Mucosa of rectum (tissue), 2 donors: ENCODE measurements at regions not wholly inside any gene's neighbourhood (a gene's known extent, or its start where the extent isn't known, plus 50 kb on each side); places are given as distances from the start of the nearest gene placed in this dataset.

ENCODE experiments used
- H3K27ac ChIP-seq, 2 donors: one replicate each; pipeline ENCODE4 v1.7.0; 2013; ENCODE audit warnings: inconsistent platforms in 2 of 2, low read depth in 2 of 2, low read length in 2 of 2
- H3K27me3 ChIP-seq, 2 donors: one replicate each; pipeline ENCODE4 v1.7.0; 2013; ENCODE audit warnings: low read length in 2 of 2; ENCODE audit not compliant: control insufficient read depth in 2 of 2, insufficient read depth in 2 of 2
- H3K36me3 ChIP-seq, 2 donors: one replicate each; pipeline ENCODE4 v1.7.0; 2013; ENCODE audit warnings: low read length in 2 of 2; ENCODE audit not compliant: control insufficient read depth in 2 of 2, insufficient read depth in 2 of 2
- H3K4me1 ChIP-seq, 2 donors: one replicate each; pipeline ENCODE4 v1.7.0; 2013; ENCODE audit warnings: low read length in 2 of 2, mild to moderate bottlenecking in 1 of 2; ENCODE audit not compliant: control insufficient read depth in 2 of 2, insufficient read depth in 2 of 2
- H3K4me3 ChIP-seq, 2 donors: one replicate each; pipeline ENCODE4 v1.7.0; 2013; ENCODE audit warnings: low read length in 2 of 2
- H3K9ac ChIP-seq, 2 donors: one replicate each; pipeline ENCODE4 v1.7.0; 2013; ENCODE audit warnings: low read length in 2 of 2, low read depth in 1 of 2, mild to moderate bottlenecking in 1 of 2
- H3K9me3 ChIP-seq, 2 donors: one replicate each; pipeline ENCODE4 v1.7.0; 2013; ENCODE audit warnings: low read length in 2 of 2; ENCODE audit not compliant: control insufficient read depth in 2 of 2
- donor health status: healthy.
- donor health status: Normal muscosa, but diverticular disease.

- H3K27me3 ChIP-seq, result no peaks in the 10 kb centered on the region
- H3K9ac ChIP-seq, result no peak overlapping the region
- no peak overlapping the region for H3K27ac ChIP-seq
- H3K36me3 ChIP-seq, result no peaks in the 10 kb centered on the region
- H3K4me3 ChIP-seq, result no peak overlapping the region
- no peaks in the 10 kb centered on the region for H3K9me3 ChIP-seq
- H3K4me1 ChIP-seq, result no peaks in the 10 kb centered on the region
Observed at GRCh38 chr5:159419576-159419975, 89.3 kb upstream of the IL12B start.

GRCh38 chr5:159420940-159421339, 90.7 kb upstream of the IL12B start:
- Histone ChIP-seq H3K4me1 (no peaks in the 10 kb centered on the region), H3K27me3 (no peaks in the 10 kb centered on the region), H3K36me3 (no peaks in the 10 kb centered on the region), H3K9me3 (no peaks in the 10 kb centered on the region), H3K9ac (no peak overlapping the region), H3K27ac (no peak overlapping the region), H3K4me3 (no peak overlapping the region)

- Histone ChIP-seq H3K9ac (no peak overlapping the region), H3K9me3 (no peaks in the 10 kb centered on the region), H3K27ac (no peak overlapping the region), H3K36me3 (no peaks in the 10 kb centered on the region), H3K4me1 (no peaks in the 10 kb centered on the region), H3K27me3 (no peaks in the 10 kb centered on the region), H3K4me3 (no peak overlapping the region)
Observed at GRCh38 chr5:159422361-159422760, 92.1 kb upstream of the IL12B start.

GRCh38 chr5:159422910-159423309, 92.6 kb upstream of the IL12B start:
- no peaks in the 10 kb centered on the region for H3K36me3 ChIP-seq
- no peaks in the 10 kb centered on the region for H3K9me3 ChIP-seq
- no peaks in the 10 kb centered on the region for H3K4me1 ChIP-seq
- no peak overlapping the region for H3K9ac ChIP-seq
- H3K27ac ChIP-seq, result no peak overlapping the region
- H3K4me3 ChIP-seq, result no peak overlapping the region
- H3K27me3 ChIP-seq, result no peaks in the 10 kb centered on the region

GRCh38 chr5:159424123-159424522, 93.8 kb upstream of the IL12B start:
- Histone ChIP-seq H3K27me3 (no peaks in the 10 kb centered on the region), H3K9ac (no peak overlapping the region), H3K27ac (no peak overlapping the region), H3K36me3 (no peaks in the 10 kb centered on the region), H3K4me3 (no peak overlapping the region), H3K4me1 (no peaks in the 10 kb centered on the region), H3K9me3 (no peaks in the 10 kb centered on the region)

GRCh38 chr5:159426694-159427093, 96.4 kb upstream of the IL12B start:
- Histone ChIP-seq H3K4me1 (no peaks in the 10 kb centered on the region), H3K27ac (no peak overlapping the region), H3K27me3 (no peaks in the 10 kb centered on the region), H3K4me3 (no peak overlapping the region), H3K9ac (no peak overlapping the region), H3K36me3 (no peaks in the 10 kb centered on the region), H3K9me3 (no peaks in the 10 kb centered on the region)

GRCh38 chr5:159427180-159428012, 97.1 kb upstream of the IL12B start:
- no peak overlapping the region for H3K27ac ChIP-seq
- H3K9ac ChIP-seq, result no peak overlapping the region
- H3K4me3 ChIP-seq, result no peak overlapping the region
- no peaks in the 10 kb centered on the region for H3K4me1 ChIP-seq
- no peaks in the 10 kb centered on the region for H3K27me3 ChIP-seq
- H3K36me3 ChIP-seq, result no peaks in the 10 kb centered on the region
- no peaks in the 10 kb centered on the region for H3K9me3 ChIP-seq

GRCh38 chr5:159430361-159431012, 100.2 kb upstream of the IL12B start:
- Histone ChIP-seq H3K4me1 (no peaks in the 10 kb centered on the region), H3K9me3 (no peaks in the 10 kb centered on the region), H3K4me3 (no peak overlapping the region), H3K27ac (no peak overlapping the region), H3K36me3 (no peaks in the 10 kb centered on the region), H3K27me3 (no peaks in the 10 kb centered on the region), H3K9ac (no peak overlapping the region)

- no peak overlapping the region for H3K27ac ChIP-seq
- H3K9me3 ChIP-seq, result no peaks in the 10 kb centered on the region
- no peak overlapping the region for H3K4me3 ChIP-seq
- no peaks in the 10 kb centered on the region for H3K4me1 ChIP-seq
- H3K27me3 ChIP-seq, result no peaks in the 10 kb centered on the region
- no peaks in the 10 kb centered on the region for H3K36me3 ChIP-seq
- H3K9ac ChIP-seq, result no peak overlapping the region
Observed at GRCh38 chr5:159435855-159436254, 105.6 kb upstream of the IL12B start.

- Histone ChIP-seq H3K9ac (no peak overlapping the region), H3K27ac (no peak overlapping the region), H3K36me3 (no peaks in the 10 kb centered on the region), H3K4me3 (no peak overlapping the region), H3K4me1 (no peaks in the 10 kb centered on the region), H3K9me3 (no peaks in the 10 kb centered on the region), H3K27me3 (no peaks in the 10 kb centered on the region)
Observed at GRCh38 chr5:159438092-159438491, 107.8 kb upstream of the IL12B start.
